Epithelial cell of proximal tubule (primary cell): ENCODE measurements at regions not wholly inside any gene's neighbourhood (a gene's known extent, or its start where the extent isn't known, plus 50 kb on each side); places are given as distances from the start of the nearest gene placed in this dataset.
A peak's percentile ranks its signal among the peaks of the same experiment; 100 is the strongest.

Source experiments
- DNase-seq: peaks from one replicate; pipeline ENCODE4 v3.0.0-alpha.2; 2011; ENCODE audit warnings: low read depth
- H3K4me3 ChIP-seq: 2 replicates; pipeline ENCODE4 v1.5.1; 2011; ENCODE audit warnings: low read depth, mild to moderate bottlenecking, low read length
- CTCF ChIP-seq: conservative IDR thresholded peaks from 2 replicates; pipeline ENCODE4 v1.5.1; 2012; ENCODE audit warnings: low read depth, mild to moderate bottlenecking, low read length

GRCh38 chr13:83297586-83298290 lies 584.5 kb downstream of the SLITRK1 start:
- DNase-seq: peak; percentile 22
- TF ChIP-seq CTCF: no peak
- no peak overlapping the region for H3K4me3 ChIP-seq

GRCh38 chr13:83295686-83296085 lies 586.6 kb downstream of the SLITRK1 start:
- H3K4me3 ChIP-seq: no peak overlapping the region
- no peak for TF ChIP-seq CTCF
- no peak for DNase-seq

GRCh38 chr13:83286737-83287136 lies 595.5 kb downstream of the SLITRK1 start:
- no peak for TF ChIP-seq CTCF
- DNase-seq: peak; percentile 35
- H3K4me3 ChIP-seq: no peak overlapping the region

GRCh38 chr13:83281654-83282053 lies 600.6 kb downstream of the SLITRK1 start:
- no peak for TF ChIP-seq CTCF
- H3K4me3 ChIP-seq: no peak overlapping the region
- no peak for DNase-seq

GRCh38 chr13:83274679-83275078 lies 607.6 kb downstream of the SLITRK1 start:
- TF ChIP-seq CTCF: no peak
- DNase-seq: no peak
- H3K4me3 ChIP-seq: no peak overlapping the region

- TF ChIP-seq CTCF: no peak
- DNase-seq: no peak
- H3K4me3 ChIP-seq: no peak overlapping the region
Observed at GRCh38 chr13:83272652-83273240, 609.5 kb downstream of the SLITRK1 start.

GRCh38 chr13:83272076-83272475 lies 610.2 kb downstream of the SLITRK1 start:
- TF ChIP-seq CTCF: no peak
- DNase-seq: no peak
- H3K4me3 ChIP-seq: no peak overlapping the region
